Choroid plexus epithelial cell (primary cell): ENCODE measurements at regions not wholly inside any gene's neighbourhood (a gene's known extent, or its start where the extent isn't known, plus 50 kb on each side); places are given as distances from the start of the nearest gene placed in this dataset.

Source experiments
- DNase-seq: peaks from one replicate; pipeline ENCODE4 v3.0.0-alpha.2; 2010; ENCODE audit warnings: low read depth
- H3K4me3 ChIP-seq: 2 replicates; pipeline ENCODE4 v1.5.1; 2011; ENCODE audit warnings: low read depth, mild to moderate bottlenecking, control low read depth, low read length, moderate library complexity
- TF ChIP-seq, protein P1 (sequence below): conservative IDR thresholded peaks from 2 replicates; pipeline ENCODE4 v1.5.1; 2011; ENCODE audit warnings: low read depth, mild to moderate bottlenecking, control low read depth, inconsistent platforms, low read length, moderate library complexity

DNA sequence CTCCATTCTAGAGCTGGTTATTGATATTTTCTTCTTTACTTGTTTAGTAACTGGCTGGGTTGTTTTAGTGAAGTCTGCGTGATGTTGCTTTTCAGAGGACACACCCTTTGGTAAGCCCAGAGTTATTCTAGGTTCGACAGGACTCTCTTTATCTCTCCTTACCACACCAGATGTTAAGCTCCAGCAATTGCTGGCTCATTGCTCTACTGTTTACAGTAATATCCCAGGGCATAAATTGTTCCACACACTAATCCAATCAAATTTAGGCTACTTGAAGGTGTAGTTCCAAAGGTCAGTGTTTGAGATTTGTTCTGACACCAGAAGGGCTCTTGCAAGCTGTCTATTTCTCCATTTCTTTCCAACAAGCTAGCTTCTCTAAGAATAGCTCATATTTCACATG is 506.6 kb downstream of the NR4A2 start:
- no peak overlapping the region for H3K4me3 ChIP-seq
- no peak for DNase-seq
- TF ChIP-seq, protein P1, sequence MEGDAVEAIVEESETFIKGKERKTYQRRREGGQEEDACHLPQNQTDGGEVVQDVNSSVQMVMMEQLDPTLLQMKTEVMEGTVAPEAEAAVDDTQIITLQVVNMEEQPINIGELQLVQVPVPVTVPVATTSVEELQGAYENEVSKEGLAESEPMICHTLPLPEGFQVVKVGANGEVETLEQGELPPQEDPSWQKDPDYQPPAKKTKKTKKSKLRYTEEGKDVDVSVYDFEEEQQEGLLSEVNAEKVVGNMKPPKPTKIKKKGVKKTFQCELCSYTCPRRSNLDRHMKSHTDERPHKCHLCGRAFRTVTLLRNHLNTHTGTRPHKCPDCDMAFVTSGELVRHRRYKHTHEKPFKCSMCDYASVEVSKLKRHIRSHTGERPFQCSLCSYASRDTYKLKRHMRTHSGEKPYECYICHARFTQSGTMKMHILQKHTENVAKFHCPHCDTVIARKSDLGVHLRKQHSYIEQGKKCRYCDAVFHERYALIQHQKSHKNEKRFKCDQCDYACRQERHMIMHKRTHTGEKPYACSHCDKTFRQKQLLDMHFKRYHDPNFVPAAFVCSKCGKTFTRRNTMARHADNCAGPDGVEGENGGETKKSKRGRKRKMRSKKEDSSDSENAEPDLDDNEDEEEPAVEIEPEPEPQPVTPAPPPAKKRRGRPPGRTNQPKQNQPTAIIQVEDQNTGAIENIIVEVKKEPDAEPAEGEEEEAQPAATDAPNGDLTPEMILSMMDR, result no peak

DNA sequence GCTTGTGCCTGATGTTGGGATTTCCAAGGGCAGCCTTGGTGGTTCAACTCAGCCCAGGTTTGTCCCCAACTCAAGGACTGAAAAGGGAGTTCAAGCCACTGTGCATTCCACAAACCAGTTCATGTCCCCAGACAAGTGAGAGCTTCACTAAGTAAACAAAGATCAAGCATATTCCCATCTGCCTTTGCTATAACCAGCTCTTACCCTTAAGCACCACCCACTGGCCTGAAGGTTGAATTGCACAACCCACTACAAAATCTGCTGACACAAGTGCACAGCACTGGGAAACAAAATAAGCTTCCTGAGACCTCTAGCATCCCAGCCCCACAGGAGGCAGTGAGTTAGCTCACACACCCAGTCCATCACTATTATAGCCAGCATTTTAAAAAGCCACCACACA is 516.7 kb downstream of the NR4A2 start:
- DNase-seq, result peak; percentile 0
- H3K4me3 ChIP-seq, result no peak overlapping the region
- TF ChIP-seq, protein P1, result no peak

DNA sequence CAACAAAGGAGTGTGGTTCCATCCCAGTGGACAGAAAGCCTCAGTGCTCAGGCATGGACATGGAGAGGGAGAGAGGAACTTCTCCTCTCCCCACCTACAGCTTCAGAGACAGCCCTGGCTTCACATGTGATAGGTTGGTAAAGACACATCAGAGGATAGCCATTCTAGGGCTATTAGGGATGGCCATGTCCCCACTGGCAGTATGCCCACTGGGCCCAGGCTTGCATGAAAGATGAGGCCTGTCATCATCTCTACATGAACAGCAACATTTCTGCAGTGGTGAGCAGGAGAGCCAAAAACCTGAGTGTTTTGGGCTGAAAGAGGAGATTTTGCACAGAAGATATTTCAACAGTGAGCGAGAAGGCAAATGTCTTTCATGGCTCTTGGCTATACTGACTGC is 517.2 kb downstream of the NR4A2 start:
- TF ChIP-seq, protein P1, result no peak
- no peak overlapping the region for H3K4me3 ChIP-seq
- no peak for DNase-seq

- H3K4me3 ChIP-seq, result no peak overlapping the region
- no peak for DNase-seq
- TF ChIP-seq, protein P1, result no peak
These were observed 522.1 kb downstream of the NR4A2 start for GRCh38 chr2:155810411-155810810.

DNA sequence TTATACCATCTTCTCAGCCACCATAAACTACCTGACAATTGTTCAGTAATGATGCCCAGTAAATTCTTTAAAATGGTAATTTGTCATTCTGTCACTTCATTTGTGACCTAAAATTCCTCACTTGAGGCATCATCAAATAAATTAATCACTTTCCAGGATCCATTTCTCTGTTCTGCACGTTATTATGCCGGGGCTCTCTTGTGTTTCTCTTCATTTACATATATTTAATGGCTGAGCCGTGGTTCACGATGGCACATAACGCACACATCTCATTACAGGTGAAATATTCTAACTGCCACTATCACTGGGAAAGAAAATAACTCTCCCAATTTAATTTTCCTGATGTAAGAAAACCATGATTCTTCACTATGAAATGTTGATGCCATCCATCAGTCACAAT is 529.6 kb downstream of the NR4A2 start:
- TF ChIP-seq, protein P1, result no peak
- DNase-seq, result no peak
- no peak overlapping the region for H3K4me3 ChIP-seq

DNA sequence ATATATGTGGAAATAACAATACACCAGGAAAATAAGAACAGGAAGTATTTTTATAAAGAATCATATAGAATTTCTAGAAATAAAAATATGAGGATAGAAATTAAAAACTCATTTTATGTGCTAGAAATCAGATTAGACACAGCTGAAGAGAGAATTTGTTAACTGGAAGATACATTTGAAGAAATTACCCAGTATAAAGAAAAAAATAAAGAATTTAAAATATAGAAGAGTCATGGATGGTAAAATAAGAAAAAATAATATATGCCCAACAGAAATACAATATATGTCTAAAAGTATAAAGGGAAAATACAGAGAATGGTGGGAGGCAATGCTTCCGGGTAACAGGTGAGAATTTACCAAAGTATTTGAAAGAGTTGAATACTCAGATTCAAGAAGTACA is 539.9 kb downstream of the NR4A2 start:
- no peak overlapping the region for H3K4me3 ChIP-seq
- TF ChIP-seq, protein P1, result no peak
- DNase-seq, result no peak

DNA sequence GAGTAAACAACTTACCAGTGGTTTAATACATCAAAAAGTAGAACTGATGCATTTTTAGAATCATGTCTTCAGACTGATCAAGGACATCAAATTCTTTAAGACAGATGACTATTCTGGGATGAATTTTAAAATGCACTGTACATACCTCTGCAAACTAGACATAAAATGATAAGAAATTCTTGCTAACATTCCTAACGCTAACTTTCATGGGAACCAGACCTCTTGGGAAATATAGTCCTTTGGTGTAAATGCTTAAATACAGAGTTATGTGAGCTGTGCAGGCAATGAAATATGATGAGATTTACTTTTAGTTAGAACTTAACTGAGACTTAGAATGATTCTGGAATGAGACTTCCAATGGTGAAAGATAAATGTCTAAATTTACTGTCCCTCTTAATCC is 562.0 kb downstream of the NR4A2 start:
- TF ChIP-seq, protein P1, result no peak
- DNase-seq, result no peak

More for the DNA sequence above, 562.0 kb downstream of the NR4A2 start:
- no peak overlapping the region for H3K4me3 ChIP-seq
